ENCODE measurements at regions not wholly inside any gene's neighbourhood (a gene's known extent, or its start where the extent isn't known, plus 50 kb on each side); places are given as distances from the start of the nearest gene placed in this dataset.

DNA sequence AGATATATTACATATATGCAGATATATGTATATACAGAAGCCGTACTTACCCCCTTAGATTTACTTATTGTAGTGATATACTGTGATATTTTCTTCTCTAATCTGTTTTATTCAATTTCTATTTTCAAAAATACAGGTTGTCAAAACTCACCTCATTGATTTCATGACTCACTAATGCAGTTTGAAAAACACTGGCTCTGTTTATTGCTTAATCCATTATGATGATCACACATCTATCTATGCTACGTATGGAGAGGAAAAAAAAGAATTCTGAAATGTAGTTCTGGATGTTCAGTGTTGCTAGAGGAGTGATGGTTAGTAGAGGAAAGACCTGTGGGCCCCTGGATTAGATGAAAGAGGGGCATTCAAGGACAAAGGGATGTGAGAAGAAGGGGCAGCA, 121.0 kb upstream of the RPS23 start:
- ATAC-seq (no peak), DNase-seq (ENCODE audit: low spot score) (no peak)
- Mint-ChIP-seq H3K4me3 (no peak overlapping the region), H3K9me3 (peaks cover 5% of the 10 kb centered on the region), H3K36me3 (no peaks in the 10 kb centered on the region; the same call in 1 of the 2 replicates), H3K27me3 (ENCODE audit: low read depth) (no peaks in the 10 kb centered on the region; the same call in 1 of the 2 replicates), H3K27ac (no peak overlapping the region), H3K4me1 (peaks cover 22% of the 10 kb centered on the region)
- POLR2A ChIA-PET, result no interaction called here
- TF ChIP-seq ZNF317 (CRISPR knock-in tag; IDR thresholded peaks at IDR 0.05; ENCODE audit: borderline replicate concordance, low read depth) (no peak), ZNF532 (CRISPR knock-in tag; IDR thresholded peaks at IDR 0.05; ENCODE audit: borderline replicate concordance) (no peak), ZNF232 (CRISPR knock-in tag; IDR thresholded peaks at IDR 0.05) (no peak), ATF3 (CRISPR knock-in tag; conservative IDR thresholded peaks at IDR 0.05) (no peak), ZNF671 (CRISPR knock-in tag; IDR thresholded peaks at IDR 0.05) (no peak), SMAD3 (CRISPR knock-in tag; IDR thresholded peaks at IDR 0.05; ENCODE audit: borderline replicate concordance) (no peak)
- TF ChIP-seq, protein P1, sequence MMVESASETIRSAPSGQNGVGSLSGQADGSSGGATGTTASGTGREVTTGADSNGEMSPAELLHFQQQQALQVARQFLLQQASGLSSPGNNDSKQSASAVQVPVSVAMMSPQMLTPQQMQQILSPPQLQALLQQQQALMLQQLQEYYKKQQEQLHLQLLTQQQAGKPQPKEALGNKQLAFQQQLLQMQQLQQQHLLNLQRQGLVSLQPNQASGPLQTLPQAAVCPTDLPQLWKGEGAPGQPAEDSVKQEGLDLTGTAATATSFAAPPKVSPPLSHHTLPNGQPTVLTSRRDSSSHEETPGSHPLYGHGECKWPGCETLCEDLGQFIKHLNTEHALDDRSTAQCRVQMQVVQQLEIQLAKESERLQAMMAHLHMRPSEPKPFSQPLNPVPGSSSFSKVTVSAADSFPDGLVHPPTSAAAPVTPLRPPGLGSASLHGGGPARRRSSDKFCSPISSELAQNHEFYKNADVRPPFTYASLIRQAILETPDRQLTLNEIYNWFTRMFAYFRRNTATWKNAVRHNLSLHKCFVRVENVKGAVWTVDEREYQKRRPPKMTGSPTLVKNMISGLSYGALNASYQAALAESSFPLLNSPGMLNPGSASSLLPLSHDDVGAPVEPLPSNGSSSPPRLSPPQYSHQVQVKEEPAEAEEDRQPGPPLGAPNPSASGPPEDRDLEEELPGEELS (CRISPR knock-in tag; IDR thresholded peaks at IDR 0.05), result no peak
- TF ChIP-seq, protein P2, sequence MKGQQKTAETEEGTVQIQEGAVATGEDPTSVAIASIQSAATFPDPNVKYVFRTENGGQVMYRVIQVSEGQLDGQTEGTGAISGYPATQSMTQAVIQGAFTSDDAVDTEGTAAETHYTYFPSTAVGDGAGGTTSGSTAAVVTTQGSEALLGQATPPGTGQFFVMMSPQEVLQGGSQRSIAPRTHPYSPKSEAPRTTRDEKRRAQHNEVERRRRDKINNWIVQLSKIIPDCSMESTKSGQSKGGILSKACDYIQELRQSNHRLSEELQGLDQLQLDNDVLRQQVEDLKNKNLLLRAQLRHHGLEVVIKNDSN (CRISPR knock-in tag; IDR thresholded peaks at IDR 0.05), result no peak
- TF ChIP-seq, protein P3, sequence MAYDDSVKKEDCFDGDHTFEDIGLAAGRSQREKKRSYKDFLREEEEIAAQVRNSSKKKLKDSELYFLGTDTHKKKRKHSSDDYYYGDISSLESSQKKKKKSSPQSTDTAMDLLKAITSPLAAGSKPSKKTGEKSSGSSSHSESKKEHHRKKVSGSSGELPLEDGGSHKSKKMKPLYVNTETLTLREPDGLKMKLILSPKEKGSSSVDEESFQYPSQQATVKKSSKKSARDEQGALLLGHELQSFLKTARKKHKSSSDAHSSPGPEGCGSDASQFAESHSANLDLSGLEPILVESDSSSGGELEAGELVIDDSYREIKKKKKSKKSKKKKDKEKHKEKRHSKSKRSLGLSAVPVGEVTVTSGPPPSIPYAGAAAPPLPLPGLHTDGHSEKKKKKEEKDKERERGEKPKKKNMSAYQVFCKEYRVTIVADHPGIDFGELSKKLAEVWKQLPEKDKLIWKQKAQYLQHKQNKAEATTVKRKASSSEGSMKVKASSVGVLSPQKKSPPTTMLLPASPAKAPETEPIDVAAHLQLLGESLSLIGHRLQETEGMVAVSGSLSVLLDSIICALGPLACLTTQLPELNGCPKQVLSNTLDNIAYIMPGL (CRISPR knock-in tag; IDR thresholded peaks at IDR 0.05), result no peak
- CTCF ChIA-PET, result no interaction called here

DNA sequence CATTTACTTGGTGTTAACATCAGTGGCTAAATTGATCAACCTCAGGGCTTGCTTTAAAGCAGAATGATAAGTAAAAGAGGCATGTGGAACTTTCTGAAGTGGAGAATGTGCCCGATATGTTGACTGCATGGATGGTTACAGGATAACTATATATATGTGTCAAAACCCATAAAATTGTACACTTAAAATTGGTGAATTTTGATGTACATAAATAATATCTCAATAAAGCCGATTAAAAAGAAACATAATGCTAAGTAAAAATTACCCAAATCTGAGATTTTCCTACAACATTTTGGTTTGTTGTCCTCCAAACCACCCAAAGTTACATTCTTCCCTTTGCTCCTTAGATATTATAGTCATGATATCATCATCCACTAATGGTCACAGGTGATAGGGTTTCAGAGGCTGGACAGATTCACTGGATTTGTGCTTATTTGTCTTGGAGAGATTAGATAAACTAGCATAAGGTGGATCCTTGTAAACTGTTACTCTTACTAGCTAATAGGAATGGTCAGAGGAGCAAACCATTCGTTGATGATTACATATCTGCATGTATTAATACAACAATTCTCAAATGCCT, 119.7 kb upstream of the RPS23 start:
- POLR2A ChIA-PET, result no interaction called here
- DNase-seq (ENCODE audit: low spot score) (no peak), ATAC-seq (no peak)
- no peaks in the 10 kb centered on the region for H3K36me3 Mint-ChIP-seq
- H3K27ac Mint-ChIP-seq, result no peak overlapping the region
- H3K4me1 Mint-ChIP-seq, result peaks cover 18% of the 10 kb centered on the region
- no peak for TF ChIP-seq ZNF219 (CRISPR knock-in tag; IDR thresholded peaks at IDR 0.05; ENCODE audit: borderline replicate concordance)
- TF ChIP-seq STAT6 (CRISPR knock-in tag; conservative IDR thresholded peaks at IDR 0.05; ENCODE audit: low read depth), result no peak
- no peak for TF ChIP-seq ARID4B (CRISPR knock-in tag; IDR thresholded peaks at IDR 0.05; ENCODE audit: borderline replicate concordance)
- no peak for TF ChIP-seq ZNF138 (CRISPR knock-in tag; conservative IDR thresholded peaks at IDR 0.05)
- no peak for TF ChIP-seq IRF1 (CRISPR knock-in tag; IDR thresholded peaks at IDR 0.05)
- H3K27me3 Mint-ChIP-seq (ENCODE audit: low read depth), result no peaks in the 10 kb centered on the region; the same call in 1 of the 2 replicates
- CTCF ChIA-PET, result no interaction called here
- H3K9me3 Mint-ChIP-seq, result no peaks in the 10 kb centered on the region
- H3K4me3 Mint-ChIP-seq, result no peak overlapping the region
